AG09309 (cell line): ENCODE measurements at regions not wholly inside any gene's neighbourhood (a gene's known extent, or its start where the extent isn't known, plus 50 kb on each side); places are given as distances from the start of the nearest gene placed in this dataset.

Source experiments
- DNase-seq: peaks from one replicate; pipeline ENCODE4 v3.0.0-alpha.2; 2010; ENCODE audit warnings: low read depth
- H3K4me3 ChIP-seq: 2 replicates; pipeline ENCODE4 v1.5.1; 2011; ENCODE audit warnings: mild to moderate bottlenecking, low read depth, low read length, moderate library complexity; ENCODE audit not compliant: control insufficient read depth
- TF ChIP-seq, protein P1 (sequence below): IDR thresholded peaks from 2 replicates; pipeline ENCODE4 v1.5.1; 2011; ENCODE audit warnings: mild to moderate bottlenecking, low read depth, low read length, inconsistent platforms; ENCODE audit not compliant: insufficient read depth, control insufficient read depth; ENCODE audit errors: missing control alignments

DNA sequence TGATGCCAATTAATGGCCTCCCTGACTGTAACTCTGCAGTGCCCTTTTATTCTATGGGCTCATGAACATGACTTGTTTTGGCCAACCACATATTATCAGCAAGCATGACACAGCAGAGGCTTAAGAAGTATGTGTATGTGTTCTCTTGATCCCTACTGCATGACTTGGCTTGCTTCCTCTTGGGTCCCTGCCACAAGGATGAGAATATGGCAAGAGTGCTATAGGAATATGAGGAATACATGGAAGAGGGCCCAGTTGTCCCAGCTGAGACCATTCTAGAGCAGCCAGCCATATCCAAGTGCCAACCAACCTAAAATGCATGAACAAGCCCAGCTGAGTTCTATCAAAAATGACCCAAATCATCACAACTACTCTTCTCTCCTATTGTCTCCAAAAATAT, 576.7 kb upstream of the PCDH9 start:
- TF ChIP-seq, protein P1, sequence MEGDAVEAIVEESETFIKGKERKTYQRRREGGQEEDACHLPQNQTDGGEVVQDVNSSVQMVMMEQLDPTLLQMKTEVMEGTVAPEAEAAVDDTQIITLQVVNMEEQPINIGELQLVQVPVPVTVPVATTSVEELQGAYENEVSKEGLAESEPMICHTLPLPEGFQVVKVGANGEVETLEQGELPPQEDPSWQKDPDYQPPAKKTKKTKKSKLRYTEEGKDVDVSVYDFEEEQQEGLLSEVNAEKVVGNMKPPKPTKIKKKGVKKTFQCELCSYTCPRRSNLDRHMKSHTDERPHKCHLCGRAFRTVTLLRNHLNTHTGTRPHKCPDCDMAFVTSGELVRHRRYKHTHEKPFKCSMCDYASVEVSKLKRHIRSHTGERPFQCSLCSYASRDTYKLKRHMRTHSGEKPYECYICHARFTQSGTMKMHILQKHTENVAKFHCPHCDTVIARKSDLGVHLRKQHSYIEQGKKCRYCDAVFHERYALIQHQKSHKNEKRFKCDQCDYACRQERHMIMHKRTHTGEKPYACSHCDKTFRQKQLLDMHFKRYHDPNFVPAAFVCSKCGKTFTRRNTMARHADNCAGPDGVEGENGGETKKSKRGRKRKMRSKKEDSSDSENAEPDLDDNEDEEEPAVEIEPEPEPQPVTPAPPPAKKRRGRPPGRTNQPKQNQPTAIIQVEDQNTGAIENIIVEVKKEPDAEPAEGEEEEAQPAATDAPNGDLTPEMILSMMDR: no peak
- H3K4me3 ChIP-seq: no peak overlapping the region
- DNase-seq: no peak

DNA sequence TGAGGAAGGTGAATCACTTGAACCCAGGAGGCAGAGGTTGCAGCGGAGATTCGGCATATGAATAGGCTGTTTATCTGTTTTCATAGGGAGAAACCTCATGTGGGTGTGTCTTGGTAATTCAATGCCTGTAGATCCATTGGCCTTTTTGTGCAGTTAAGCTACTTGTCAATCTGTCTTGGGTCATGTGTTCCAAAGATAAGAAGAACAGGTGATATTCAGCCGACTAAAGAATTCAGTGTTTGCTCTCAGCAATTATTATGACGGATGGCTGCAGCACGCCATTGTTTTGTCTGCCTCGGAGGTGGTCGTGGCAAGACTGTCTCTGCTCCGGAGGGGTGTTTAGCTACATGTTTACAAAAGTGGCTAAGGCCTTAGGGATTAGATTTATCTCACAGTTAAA, 573.0 kb upstream of the PCDH9 start:
- TF ChIP-seq, protein P1: no peak
- DNase-seq: no peak

GRCh38 chr13:67792151-67792676, 562.1 kb upstream of the PCDH9 start:
- TF ChIP-seq, protein P1: no peak
- no peak for DNase-seq
- no peak overlapping the region for H3K4me3 ChIP-seq

More for the DNA sequence above, 573.0 kb upstream of the PCDH9 start:
- no peak overlapping the region for H3K4me3 ChIP-seq

- TF ChIP-seq, protein P1: no peak
- H3K4me3 ChIP-seq: no peak overlapping the region
- no peak for DNase-seq
These were observed 560.9 kb upstream of the PCDH9 start for GRCh38 chr13:67791047-67791446.

DNA sequence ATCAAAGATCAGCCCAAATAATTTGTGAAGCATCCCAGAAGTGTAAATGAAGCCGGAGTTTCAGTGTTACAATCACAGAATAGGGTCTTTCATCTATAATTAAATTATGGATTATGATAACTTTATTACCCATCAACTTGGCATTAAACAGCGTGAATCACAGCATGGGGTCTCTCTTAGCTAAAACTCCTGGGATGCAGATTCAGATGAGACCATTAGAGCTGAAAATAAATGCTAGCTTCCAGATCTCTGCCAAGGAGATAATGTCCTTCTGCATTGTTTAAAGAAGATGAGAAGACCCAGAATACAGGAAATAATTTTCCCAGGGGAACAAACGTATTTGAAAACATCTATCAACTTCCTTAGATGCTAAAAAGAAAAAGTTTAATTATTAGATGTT, 546.0 kb upstream of the PCDH9 start:
- TF ChIP-seq, protein P1: no peak
- no peak for DNase-seq
- H3K4me3 ChIP-seq: no peak overlapping the region

DNA sequence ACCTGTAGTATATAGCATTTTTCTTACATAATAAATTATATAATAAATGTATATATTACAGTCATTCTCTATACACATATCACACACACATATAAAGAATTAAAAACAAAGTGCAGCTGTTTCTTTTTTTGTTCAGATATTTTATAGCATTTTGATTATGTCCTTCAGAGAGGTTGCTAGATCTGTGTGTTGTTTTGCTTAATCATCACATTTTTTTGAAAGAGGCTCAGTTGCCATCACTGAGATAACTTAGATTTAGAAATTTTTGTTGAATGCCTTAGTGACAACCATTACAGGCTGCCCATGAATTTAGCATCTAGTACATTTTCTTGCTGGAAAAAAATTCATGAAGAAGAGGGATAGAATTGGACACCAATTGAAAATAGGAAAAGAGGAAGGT, 545.2 kb upstream of the PCDH9 start:
- no peak for DNase-seq

More for the DNA sequence above, 545.2 kb upstream of the PCDH9 start:
- H3K4me3 ChIP-seq: no peak overlapping the region
- TF ChIP-seq, protein P1: no peak
